GM12872 (cell line): ENCODE measurements at regions not wholly inside any gene's neighbourhood (a gene's known extent, or its start where the extent isn't known, plus 50 kb on each side); places are given as distances from the start of the nearest gene placed in this dataset.

Experiments
- CTCF ChIP-seq: IDR thresholded peaks from 3 replicates; pipeline ENCODE4 v1.5.1; 2011; ENCODE audit warnings: low read depth, mild to moderate bottlenecking, low read length, moderate library complexity; ENCODE audit not compliant: insufficient read depth

GRCh38 chr5:117769877-117770276 lies 1195.3 kb upstream of the SEMA6A start:
- no peak for TF ChIP-seq CTCF

GRCh38 chr5:117763271-117763670 lies 1188.6 kb upstream of the SEMA6A start:
- TF ChIP-seq CTCF: no peak

GRCh38 chr5:117761186-117761585 lies 1186.6 kb upstream of the SEMA6A start:
- no peak for TF ChIP-seq CTCF

- TF ChIP-seq CTCF: no peak
Measured at GRCh38 chr5:117759849-117760499, 1185.4 kb upstream of the SEMA6A start.

GRCh38 chr5:117752403-117752802 lies 1177.8 kb upstream of the SEMA6A start:
- TF ChIP-seq CTCF: no peak

- TF ChIP-seq CTCF: no peak
Measured at GRCh38 chr5:117748336-117748735, 1173.7 kb upstream of the SEMA6A start.

- no peak for TF ChIP-seq CTCF
Measured at GRCh38 chr5:117743337-117743736, 1168.7 kb upstream of the SEMA6A start.
